Osteocyte (in vitro differentiated cells): ENCODE measurements at regions not wholly inside any gene's neighbourhood (a gene's known extent, or its start where the extent isn't known, plus 50 kb on each side); places are given as distances from the start of the nearest gene placed in this dataset.

Source experiments
- DNase-seq: peaks from one replicate; pipeline ENCODE4 v3.0.0; 2021; ENCODE audit warnings: mixed read lengths; ENCODE audit not compliant: unreplicated experiment; ENCODE audit errors: extremely low spot score
- H3K27ac Mint-ChIP-seq: one replicate; pipeline ENCODE4 v1.8.0; 2021; ENCODE audit warnings: mild to moderate bottlenecking, mixed read lengths; ENCODE audit not compliant: unreplicated experiment
- H3K27me3 Mint-ChIP-seq: one replicate; pipeline ENCODE4 v1.8.0; 2021; ENCODE audit warnings: mixed read lengths; ENCODE audit not compliant: unreplicated experiment
- H3K36me3 Mint-ChIP-seq: one replicate; pipeline ENCODE4 v1.8.0; 2021; ENCODE audit warnings: mixed read lengths; ENCODE audit not compliant: unreplicated experiment
- H3K4me1 Mint-ChIP-seq: one replicate; pipeline ENCODE4 v1.8.0; 2021; ENCODE audit warnings: mixed read lengths; ENCODE audit not compliant: unreplicated experiment
- H3K4me3 Mint-ChIP-seq: one replicate; pipeline ENCODE4 v1.8.0; 2021; ENCODE audit warnings: mild to moderate bottlenecking, moderate library complexity, mixed read lengths; ENCODE audit not compliant: unreplicated experiment
- H3K9me3 Mint-ChIP-seq: one replicate; pipeline ENCODE4 v1.8.0; 2021; ENCODE audit warnings: mixed read lengths; ENCODE audit not compliant: unreplicated experiment
- TF ChIP-seq, protein P1 (sequence below): fragments of 200-600 bp; sonication (generic); IDR thresholded peaks from 2 replicates; pipeline ENCODE4 v1.5.0; 2021; ENCODE audit warnings: antibody characterized with exemption, mild to moderate bottlenecking, moderate library complexity

DNA sequence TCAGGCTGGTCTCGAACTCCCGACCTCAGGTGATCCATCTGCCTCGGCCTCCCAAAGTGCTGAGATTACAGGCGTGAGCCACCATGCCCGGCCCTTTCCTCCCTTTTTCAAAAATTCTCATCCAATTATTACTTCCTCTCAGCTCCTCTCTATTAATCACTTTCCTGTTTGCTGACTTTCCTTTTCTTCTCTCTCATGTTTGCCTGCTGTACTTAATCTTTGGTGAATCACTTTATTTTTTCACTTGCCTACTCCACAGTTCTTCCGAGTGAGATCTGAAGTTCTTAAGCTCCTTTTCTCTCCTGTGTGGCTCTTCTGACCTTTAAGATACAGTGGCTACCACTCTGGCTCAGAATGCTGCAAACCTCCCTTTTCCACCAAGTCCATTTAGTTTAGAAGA, 126.3 kb upstream of the SERTAD2 start:
- TF ChIP-seq, protein P1, sequence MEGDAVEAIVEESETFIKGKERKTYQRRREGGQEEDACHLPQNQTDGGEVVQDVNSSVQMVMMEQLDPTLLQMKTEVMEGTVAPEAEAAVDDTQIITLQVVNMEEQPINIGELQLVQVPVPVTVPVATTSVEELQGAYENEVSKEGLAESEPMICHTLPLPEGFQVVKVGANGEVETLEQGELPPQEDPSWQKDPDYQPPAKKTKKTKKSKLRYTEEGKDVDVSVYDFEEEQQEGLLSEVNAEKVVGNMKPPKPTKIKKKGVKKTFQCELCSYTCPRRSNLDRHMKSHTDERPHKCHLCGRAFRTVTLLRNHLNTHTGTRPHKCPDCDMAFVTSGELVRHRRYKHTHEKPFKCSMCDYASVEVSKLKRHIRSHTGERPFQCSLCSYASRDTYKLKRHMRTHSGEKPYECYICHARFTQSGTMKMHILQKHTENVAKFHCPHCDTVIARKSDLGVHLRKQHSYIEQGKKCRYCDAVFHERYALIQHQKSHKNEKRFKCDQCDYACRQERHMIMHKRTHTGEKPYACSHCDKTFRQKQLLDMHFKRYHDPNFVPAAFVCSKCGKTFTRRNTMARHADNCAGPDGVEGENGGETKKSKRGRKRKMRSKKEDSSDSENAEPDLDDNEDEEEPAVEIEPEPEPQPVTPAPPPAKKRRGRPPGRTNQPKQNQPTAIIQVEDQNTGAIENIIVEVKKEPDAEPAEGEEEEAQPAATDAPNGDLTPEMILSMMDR, result no peak
- no peak overlapping the region for H3K4me3 Mint-ChIP-seq
- peaks cover 12% of the 10 kb centered on the region for H3K4me1 Mint-ChIP-seq
- peaks cover 5% of the 10 kb centered on the region for H3K9me3 Mint-ChIP-seq
- no peak overlapping the region for H3K27ac Mint-ChIP-seq
- peaks cover 5% of the 10 kb centered on the region for H3K36me3 Mint-ChIP-seq
- H3K27me3 Mint-ChIP-seq, result no peaks in the 10 kb centered on the region
- no peak for DNase-seq

- H3K27ac Mint-ChIP-seq, result no peak overlapping the region
- H3K4me3 Mint-ChIP-seq, result no peak overlapping the region
- H3K36me3 Mint-ChIP-seq, result no peaks in the 10 kb centered on the region
- H3K9me3 Mint-ChIP-seq, result no peaks in the 10 kb centered on the region
- peaks cover 12% of the 10 kb centered on the region for H3K4me1 Mint-ChIP-seq
- H3K27me3 Mint-ChIP-seq, result no peaks in the 10 kb centered on the region
- TF ChIP-seq, protein P1, result no peak
- no peak for DNase-seq
Measured at GRCh38 chr2:64781711-64782390, 128.1 kb upstream of the SERTAD2 start.

DNA sequence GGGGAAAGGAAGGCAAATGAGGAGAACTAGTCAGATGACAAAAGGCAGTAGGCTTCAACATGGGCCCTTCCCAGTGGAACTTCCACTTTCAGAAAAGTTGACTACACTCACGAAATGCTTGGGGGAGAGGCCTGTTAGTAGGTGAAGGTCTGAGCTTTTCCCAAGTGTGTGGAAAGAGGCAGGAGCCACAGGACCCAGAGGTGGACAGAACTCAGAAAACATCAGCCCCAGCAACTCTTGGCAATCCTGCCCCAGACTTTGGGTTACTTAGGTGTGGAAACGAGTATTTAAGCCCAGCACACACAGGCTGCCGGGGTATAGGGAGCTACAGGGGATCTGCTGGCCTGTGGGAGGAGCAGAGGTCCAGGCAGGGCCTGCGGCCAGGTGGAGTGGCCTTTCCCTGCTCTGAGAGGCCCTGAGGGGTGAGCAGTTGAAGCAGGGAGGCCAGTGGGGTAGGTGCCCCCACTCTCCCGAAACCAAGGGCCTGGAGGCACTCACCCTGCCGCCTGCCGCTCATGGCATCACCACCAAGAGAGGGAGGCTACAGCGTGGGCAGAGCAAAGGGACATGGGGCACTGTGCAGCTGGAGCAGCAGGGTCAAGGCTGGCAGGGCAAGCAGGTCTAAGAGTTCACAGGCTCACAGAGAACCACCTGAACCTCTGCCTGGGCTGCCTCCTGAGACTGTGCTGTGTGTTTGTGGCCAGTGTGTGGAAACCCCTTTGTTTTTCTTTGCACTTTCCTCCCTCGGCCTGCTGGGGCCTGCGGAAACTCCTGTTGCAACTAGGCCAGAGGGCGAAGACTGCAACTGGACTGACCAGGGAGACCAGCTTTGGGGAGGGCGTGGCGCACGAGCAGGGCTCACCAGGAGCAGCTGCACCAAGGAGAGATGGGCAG, 130.7 kb upstream of the SERTAD2 start:
- Mint-ChIP-seq H3K4me1 (peaks cover 7% of the 10 kb centered on the region), H3K4me3 (no peak overlapping the region), H3K9me3 (no peaks in the 10 kb centered on the region), H3K27ac (no peak overlapping the region), H3K36me3 (no peaks in the 10 kb centered on the region), H3K27me3 (no peaks in the 10 kb centered on the region)
- TF ChIP-seq, protein P1, result no peak
- no peak for DNase-seq

DNA sequence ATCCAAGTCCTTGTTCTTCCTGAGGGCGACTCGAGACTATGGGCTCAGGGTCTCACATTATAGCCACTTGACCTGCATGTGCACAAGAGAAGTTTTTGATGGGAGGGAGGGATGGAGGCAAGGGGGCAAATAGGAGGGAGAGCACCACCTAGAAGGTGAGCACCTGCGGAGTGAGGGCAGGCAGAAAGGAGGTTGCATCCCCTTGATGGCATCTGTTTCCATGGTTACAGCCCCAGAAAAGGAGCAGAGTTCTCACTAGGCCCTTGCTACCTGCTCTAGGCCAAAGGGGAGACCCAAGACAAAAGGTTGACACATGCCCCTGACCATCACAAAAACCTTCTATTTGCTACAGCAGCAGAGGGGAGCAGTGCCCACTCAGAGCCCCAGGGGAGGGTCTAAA, 131.5 kb upstream of the SERTAD2 start:
- Mint-ChIP-seq H3K27ac (no peak overlapping the region), H3K4me3 (no peak overlapping the region), H3K9me3 (no peaks in the 10 kb centered on the region), H3K4me1 (no peaks in the 10 kb centered on the region), H3K36me3 (no peaks in the 10 kb centered on the region), H3K27me3 (no peaks in the 10 kb centered on the region)
- TF ChIP-seq, protein P1, result no peak
- no peak for DNase-seq

DNA sequence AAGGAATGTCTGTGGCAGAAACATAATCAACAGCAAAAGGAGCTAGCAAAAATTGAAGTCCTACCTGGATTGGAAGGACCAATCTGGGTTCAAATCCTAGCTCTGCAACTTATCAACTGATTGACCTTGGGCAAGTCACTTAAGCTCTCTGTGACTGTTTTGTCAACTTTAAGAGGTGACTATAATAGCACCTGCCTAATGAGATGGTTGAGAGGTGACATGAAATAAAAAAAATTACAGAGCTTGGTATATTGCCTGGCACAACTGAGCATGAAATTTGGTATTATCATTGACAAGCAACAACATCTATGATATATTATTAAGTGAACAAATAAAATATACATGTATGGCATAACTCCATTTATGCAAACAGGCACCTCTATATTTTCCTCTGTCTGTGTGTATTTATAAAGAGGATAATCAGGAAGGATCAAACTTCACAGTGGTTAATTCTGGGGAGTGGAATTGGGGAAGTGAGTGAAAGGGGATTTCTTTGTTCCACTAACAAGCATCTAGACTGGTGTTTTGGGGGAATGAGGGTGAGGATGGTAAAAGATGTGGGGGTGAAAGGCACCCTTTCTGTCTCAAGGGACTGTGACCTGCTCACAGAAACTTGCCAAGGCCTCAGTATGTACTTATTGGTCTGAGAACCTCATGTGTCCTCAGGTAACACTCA, 132.8 kb upstream of the SERTAD2 start:
- Mint-ChIP-seq H3K4me3 (no peak overlapping the region), H3K27ac (no peak overlapping the region), H3K9me3 (no peaks in the 10 kb centered on the region), H3K4me1 (no peaks in the 10 kb centered on the region), H3K36me3 (no peaks in the 10 kb centered on the region), H3K27me3 (no peaks in the 10 kb centered on the region)
- TF ChIP-seq, protein P1, result no peak
- DNase-seq, result no peak
